Daoy (cell line): ENCODE measurements at regions not wholly inside any gene's neighbourhood (a gene's known extent, or its start where the extent isn't known, plus 50 kb on each side); places are given as distances from the start of the nearest gene placed in this dataset.
A peak's percentile ranks its signal among the peaks of the same experiment; 100 is the strongest.

Experiments
- DNase-seq: peaks from one replicate; pipeline ENCODE4 v3.0.0-alpha.2; 2015; ENCODE audit warnings: low read depth

GRCh38 chr13:85288698-85289097 lies 510.5 kb downstream of the SLITRK6 start:
- DNase-seq, result no peak

GRCh38 chr13:85287528-85287927 lies 511.7 kb downstream of the SLITRK6 start:
- DNase-seq, result no peak

GRCh38 chr13:85286081-85286480 lies 513.1 kb downstream of the SLITRK6 start:
- no peak for DNase-seq

GRCh38 chr13:85284349-85284748 lies 514.9 kb downstream of the SLITRK6 start:
- no peak for DNase-seq

- DNase-seq, result no peak
Measured at GRCh38 chr13:85283408-85283807, 515.8 kb downstream of the SLITRK6 start.

GRCh38 chr13:85282876-85283275 lies 516.3 kb downstream of the SLITRK6 start:
- DNase-seq, result no peak

GRCh38 chr13:85278851-85279250 lies 520.4 kb downstream of the SLITRK6 start:
- DNase-seq, result no peak

- DNase-seq, result peak; percentile 48
Measured at GRCh38 chr13:85277748-85278147, 521.5 kb downstream of the SLITRK6 start.

GRCh38 chr13:85266771-85267170 lies 532.4 kb downstream of the SLITRK6 start:
- no peak for DNase-seq

- DNase-seq, result peak; percentile 40
Measured at GRCh38 chr13:85266331-85266730, 532.9 kb downstream of the SLITRK6 start.

- no peak for DNase-seq
Measured at GRCh38 chr13:85265296-85265695, 533.9 kb downstream of the SLITRK6 start.

- DNase-seq, result no peak
Measured at GRCh38 chr13:85262499-85262898, 536.7 kb downstream of the SLITRK6 start.

GRCh38 chr13:85261757-85262346 lies 537.4 kb downstream of the SLITRK6 start:
- no peak for DNase-seq

GRCh38 chr13:85260896-85261295 lies 538.3 kb downstream of the SLITRK6 start:
- no peak for DNase-seq

- DNase-seq, result no peak
Measured at GRCh38 chr13:85255978-85256377, 543.2 kb downstream of the SLITRK6 start.

GRCh38 chr13:85254641-85255040 lies 544.6 kb downstream of the SLITRK6 start:
- no peak for DNase-seq

- no peak for DNase-seq
Measured at GRCh38 chr13:85249151-85249550, 550.1 kb downstream of the SLITRK6 start.

- DNase-seq, result no peak
Measured at GRCh38 chr13:85247780-85248179, 551.4 kb downstream of the SLITRK6 start.

GRCh38 chr13:85243831-85244230 lies 555.4 kb downstream of the SLITRK6 start:
- no peak for DNase-seq

- DNase-seq, result peak; percentile 35
Measured at GRCh38 chr13:85241060-85241459, 558.2 kb downstream of the SLITRK6 start.

- DNase-seq, result peak; percentile 15
Measured at GRCh38 chr13:85236413-85236812, 562.8 kb downstream of the SLITRK6 start.

- no peak for DNase-seq
Measured at GRCh38 chr13:85230691-85231093, 568.5 kb downstream of the SLITRK6 start.

- no peak for DNase-seq
Measured at GRCh38 chr13:85228692-85229091, 570.5 kb downstream of the SLITRK6 start.

- DNase-seq, result no peak
Measured at GRCh38 chr13:85223883-85224656, 575.1 kb downstream of the SLITRK6 start.
